Tibial artery (tissue), 4 donors: ENCODE measurements at regions not wholly inside any gene's neighbourhood (a gene's known extent, or its start where the extent isn't known, plus 50 kb on each side); places are given as distances from the start of the nearest gene placed in this dataset.

ENCODE experiments used
- DNase-seq, 2 donors: peaks; one replicate each; pipeline ENCODE4 v3.0.0-alpha.2; 2019
- H3K27ac ChIP-seq, 2 donors: fragments of 200-600 bp; sonication (generic) in 1 of 2; 1 replicate in 1 of 2; 2 replicates in 1 of 2; pipeline ENCODE4 v1.5.1; 2018 to 2019; ENCODE audit warnings: mild to moderate bottlenecking in 1 of 2
- H3K27me3 ChIP-seq, 2 donors: fragments of 200-600 bp; sonication (generic) in 1 of 2; one replicate each; pipeline versions ENCODE4 v1.5.1 to v1.6.0; 2016 to 2019
- H3K36me3 ChIP-seq, 3 donors: fragments of 200-600 bp; sonication (generic) in 2 of 3; one replicate each; pipeline ENCODE4 v1.5.1; 2016 to 2019; ENCODE audit warnings: mild to moderate bottlenecking in 2 of 3
- H3K4me1 ChIP-seq, 4 donors: fragments of 200-600 bp; sonication (generic) in 2 of 4; 1 replicate in 3 of 4; 2 replicates in 1 of 4; pipeline ENCODE4 v1.5.1; 2016 to 2019
- H3K4me3 ChIP-seq, 2 donors: fragments of 200-600 bp; sonication (generic) in 1 of 2; 1 replicate in 1 of 2; 2 replicates in 1 of 2; pipeline ENCODE4 v1.5.1; 2018 to 2019; ENCODE audit warnings: mild to moderate bottlenecking in 2 of 2
- H3K9me3 ChIP-seq, 3 donors: fragments of 200-600 bp; sonication (generic) in 1 of 3; one replicate each; pipeline ENCODE4 v1.5.1; 2016 to 2019
- intact Hi-C: fragments of 100-400 bp; cut with DNase I; formaldehyde crosslinking; loops from one replicate; pipeline ENCODE4 v1.15.0; 2023; ENCODE audit warnings: low total_unique reads
- TF ChIP-seq, protein P1 (sequence below), 2 experiments: fragments of 200-600 bp in 1 of 2; fragments of 450-650 bp in 1 of 2; IDR thresholded peaks; one replicate each; pipeline ENCODE4 v1.5.1; 2017 to 2019; ENCODE audit warnings: antibody characterized with exemption in 2 of 2, mild to moderate bottlenecking in 1 of 2, moderate library complexity in 1 of 2

DNA sequence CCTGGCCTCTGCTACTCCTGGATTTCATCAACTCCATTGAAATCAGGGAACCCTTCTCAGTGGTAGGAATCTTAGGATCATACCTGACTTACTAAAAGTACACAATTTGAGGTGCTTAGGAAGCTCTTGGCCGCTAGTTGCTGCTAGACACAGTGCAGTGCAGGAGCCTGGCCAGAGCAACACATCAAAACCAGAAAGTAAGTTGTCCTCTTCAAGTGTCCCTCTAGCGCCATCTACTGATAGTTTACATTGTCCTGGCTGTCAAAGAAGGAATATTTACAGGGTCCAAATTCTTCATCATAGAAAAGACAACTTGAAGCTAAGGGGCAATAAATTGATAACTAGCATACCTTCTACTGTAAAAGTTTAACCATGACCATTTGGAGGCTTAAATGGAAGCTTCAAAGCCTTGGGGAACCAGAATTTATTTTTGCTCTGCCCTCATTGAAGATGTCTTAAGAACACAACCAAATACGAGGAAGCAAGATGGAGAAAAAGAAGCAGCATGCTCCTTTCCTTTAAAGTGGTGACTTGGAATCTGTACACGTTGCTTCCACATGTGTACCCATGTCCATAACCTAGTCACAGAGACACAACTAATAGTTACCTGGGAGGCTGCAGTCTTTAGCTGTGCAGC is 889.1 kb upstream of the GCFC2 start:
- no peaks in the 10 kb centered on the region for H3K27me3 ChIP-seq
- TF ChIP-seq, protein P1, sequence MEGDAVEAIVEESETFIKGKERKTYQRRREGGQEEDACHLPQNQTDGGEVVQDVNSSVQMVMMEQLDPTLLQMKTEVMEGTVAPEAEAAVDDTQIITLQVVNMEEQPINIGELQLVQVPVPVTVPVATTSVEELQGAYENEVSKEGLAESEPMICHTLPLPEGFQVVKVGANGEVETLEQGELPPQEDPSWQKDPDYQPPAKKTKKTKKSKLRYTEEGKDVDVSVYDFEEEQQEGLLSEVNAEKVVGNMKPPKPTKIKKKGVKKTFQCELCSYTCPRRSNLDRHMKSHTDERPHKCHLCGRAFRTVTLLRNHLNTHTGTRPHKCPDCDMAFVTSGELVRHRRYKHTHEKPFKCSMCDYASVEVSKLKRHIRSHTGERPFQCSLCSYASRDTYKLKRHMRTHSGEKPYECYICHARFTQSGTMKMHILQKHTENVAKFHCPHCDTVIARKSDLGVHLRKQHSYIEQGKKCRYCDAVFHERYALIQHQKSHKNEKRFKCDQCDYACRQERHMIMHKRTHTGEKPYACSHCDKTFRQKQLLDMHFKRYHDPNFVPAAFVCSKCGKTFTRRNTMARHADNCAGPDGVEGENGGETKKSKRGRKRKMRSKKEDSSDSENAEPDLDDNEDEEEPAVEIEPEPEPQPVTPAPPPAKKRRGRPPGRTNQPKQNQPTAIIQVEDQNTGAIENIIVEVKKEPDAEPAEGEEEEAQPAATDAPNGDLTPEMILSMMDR (IDR thresholded peaks at IDR 0.05) = peak; percentile 19 to 30
- H3K4me1 ChIP-seq = no peaks in the 10 kb centered on the region
- no peaks in the 10 kb centered on the region for H3K36me3 ChIP-seq
- intact Hi-C loops = no loop called here
- no peak overlapping the region for H3K4me3 ChIP-seq
- H3K9me3 ChIP-seq = no peaks in the 10 kb centered on the region
- no peak overlapping the region for H3K27ac ChIP-seq
- DNase-seq = no peak

DNA sequence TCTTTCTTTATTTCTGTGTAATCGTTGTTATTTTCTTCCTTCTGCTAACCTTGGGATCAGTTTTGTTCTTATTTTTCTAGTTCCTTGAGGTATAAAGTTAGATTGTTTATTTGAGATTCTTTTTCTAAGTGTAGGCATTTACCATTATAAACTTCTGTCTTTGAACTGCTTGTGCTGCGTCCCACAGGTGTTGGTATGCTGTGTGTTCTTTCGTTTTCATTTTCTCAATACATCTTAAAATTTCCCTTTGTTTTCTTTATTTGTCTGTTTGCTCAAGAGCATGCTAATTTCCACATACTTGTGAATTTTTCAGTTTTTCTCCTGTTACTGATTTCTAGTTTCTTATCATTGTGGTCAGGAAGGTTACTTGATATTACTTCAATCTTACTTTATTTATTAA is 873.8 kb upstream of the GCFC2 start:
- H3K9me3 ChIP-seq = no peaks in the 10 kb centered on the region
- no peak for DNase-seq
- intact Hi-C loops = no loop called here
- no peaks in the 10 kb centered on the region for H3K36me3 ChIP-seq
- H3K27me3 ChIP-seq = no peaks in the 10 kb centered on the region
- H3K27ac ChIP-seq = no peak overlapping the region
- H3K4me1 ChIP-seq = no peaks in the 10 kb centered on the region
- TF ChIP-seq, protein P1 (IDR thresholded peaks at IDR 0.05) = no peak
- H3K4me3 ChIP-seq = no peak overlapping the region

DNA sequence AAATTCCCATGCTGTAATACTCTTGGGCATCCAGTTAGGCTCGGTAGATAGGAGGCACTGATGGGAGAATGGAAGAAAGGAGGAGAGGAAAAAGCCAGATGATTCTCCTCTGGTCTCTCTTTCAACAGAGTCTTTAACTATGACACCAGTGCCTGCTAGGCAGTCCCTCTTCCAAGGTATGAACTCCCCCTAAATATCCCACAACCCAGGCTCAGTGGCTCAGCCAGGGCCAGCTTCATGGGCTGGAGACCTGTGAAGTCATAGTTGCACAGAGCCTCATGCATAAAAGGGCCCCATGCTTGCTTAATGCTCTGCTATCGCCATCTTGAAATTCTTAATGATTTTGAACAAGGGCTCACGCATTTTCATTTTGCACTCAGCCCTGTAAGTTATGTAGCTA is 869.2 kb upstream of the GCFC2 start:
- TF ChIP-seq, protein P1 (IDR thresholded peaks at IDR 0.05) = no peak
- intact Hi-C loops = no loop called here
- no peak overlapping the region for H3K27ac ChIP-seq
- DNase-seq = no peak
- H3K9me3 ChIP-seq = no peaks in the 10 kb centered on the region
- no peaks in the 10 kb centered on the region for H3K36me3 ChIP-seq
- H3K27me3 ChIP-seq = no peaks in the 10 kb centered on the region
- H3K4me3 ChIP-seq = no peak overlapping the region
- H3K4me1 ChIP-seq = no peaks in the 10 kb centered on the region

DNA sequence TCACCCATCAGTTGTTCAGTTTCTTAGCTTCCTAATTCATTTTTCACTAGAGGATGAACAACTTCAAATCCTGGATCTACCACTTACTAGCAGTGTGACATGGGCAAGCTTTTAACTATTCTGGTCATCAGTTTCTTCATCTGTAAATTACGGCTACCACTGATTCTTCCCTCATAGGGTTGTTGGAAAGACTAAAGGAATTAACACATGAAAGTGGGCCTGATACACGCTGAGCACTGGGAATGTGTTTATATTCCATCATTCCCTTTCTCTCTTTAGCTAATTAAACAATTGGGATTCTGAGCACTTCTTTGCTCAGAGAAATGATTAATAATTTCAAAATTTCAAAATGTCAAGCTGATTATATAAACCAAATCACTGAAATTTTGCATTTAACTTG is 862.3 kb upstream of the GCFC2 start:
- no peaks in the 10 kb centered on the region for H3K36me3 ChIP-seq
- H3K27me3 ChIP-seq = no peaks in the 10 kb centered on the region
- no peak for DNase-seq

DNA sequence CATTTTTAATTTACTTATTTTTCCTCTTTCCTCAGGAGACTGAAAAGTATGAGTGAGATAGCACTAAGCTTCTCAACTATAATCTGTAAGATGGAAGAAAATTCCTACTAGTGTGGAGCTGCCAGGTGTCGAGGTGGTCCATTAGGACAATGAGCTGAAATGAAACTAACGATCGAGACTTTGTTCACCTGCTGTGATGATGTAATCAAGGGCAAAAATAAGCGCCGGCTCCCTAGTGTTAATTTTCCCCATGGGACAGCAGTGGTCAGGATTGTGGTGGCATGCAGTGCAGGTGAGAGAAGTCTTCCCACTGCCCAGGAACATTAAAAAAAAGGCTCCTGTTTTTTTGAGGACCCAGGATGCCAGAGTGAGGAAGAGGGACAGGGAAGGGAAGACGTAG is 859.1 kb upstream of the GCFC2 start:
- no peak for DNase-seq
- TF ChIP-seq, protein P1 (IDR thresholded peaks at IDR 0.05) = no peak
- H3K36me3 ChIP-seq = no peaks in the 10 kb centered on the region
- no peaks in the 10 kb centered on the region for H3K9me3 ChIP-seq
- H3K4me3 ChIP-seq = no peak overlapping the region
- no peaks in the 10 kb centered on the region for H3K27me3 ChIP-seq
- no peak overlapping the region for H3K27ac ChIP-seq
- no peaks in the 10 kb centered on the region for H3K4me1 ChIP-seq
- intact Hi-C loops = no loop called here

More for the DNA sequence above, 862.3 kb upstream of the GCFC2 start:
- no peaks in the 10 kb centered on the region for H3K9me3 ChIP-seq
- no peak overlapping the region for H3K4me3 ChIP-seq
- H3K27ac ChIP-seq = no peak overlapping the region
- TF ChIP-seq, protein P1 (IDR thresholded peaks at IDR 0.05) = no peak
- H3K4me1 ChIP-seq = no peaks in the 10 kb centered on the region
- intact Hi-C loops = no loop called here

DNA sequence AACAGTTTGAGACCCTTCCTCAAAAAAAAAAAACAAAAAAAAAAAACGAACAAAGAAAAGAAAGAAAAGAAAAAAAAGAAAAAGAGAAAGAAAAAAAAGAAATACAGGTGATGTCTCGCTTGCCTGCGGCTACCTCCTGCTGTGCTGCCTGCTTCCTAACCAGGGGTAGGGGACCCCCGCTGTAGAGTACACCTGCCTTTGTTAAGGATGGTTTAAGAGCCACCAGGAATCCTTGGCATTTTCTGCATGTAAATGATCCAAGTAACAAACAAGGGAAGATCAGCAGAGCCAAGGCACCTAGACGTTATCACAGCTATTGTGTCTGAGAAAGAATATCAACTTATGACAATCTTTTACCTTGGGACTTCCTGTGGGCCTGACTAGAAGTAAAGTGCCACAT is 856.8 kb upstream of the GCFC2 start:
- no peak for DNase-seq
- intact Hi-C loops = no loop called here
- Histone ChIP-seq H3K4me1 (no peaks in the 10 kb centered on the region), H3K27ac (no peak overlapping the region), H3K9me3 (no peaks in the 10 kb centered on the region), H3K36me3 (no peaks in the 10 kb centered on the region), H3K4me3 (no peak overlapping the region), H3K27me3 (no peaks in the 10 kb centered on the region)
- TF ChIP-seq, protein P1 (IDR thresholded peaks at IDR 0.05) = no peak
